GM13977 (cell line): ENCODE measurements at regions not wholly inside any gene's neighbourhood (a gene's known extent, or its start where the extent isn't known, plus 50 kb on each side); places are given as distances from the start of the nearest gene placed in this dataset.

ENCODE experiments used
- DNase-seq: peaks from one replicate; pipeline ENCODE4 v3.0.0; 2012; ENCODE audit warnings: low spot score
- CTCF ChIP-seq: IDR thresholded peaks from 2 replicates; pipeline ENCODE4 v1.5.1; 2012; ENCODE audit warnings: mild to moderate bottlenecking, control low read depth; ENCODE audit not compliant: insufficient read depth; ENCODE audit errors: extremely low read depth, missing control alignments
- in situ Hi-C: fragments of 300-500 bp; cut with MboI; formaldehyde crosslinking; loops from one replicate; pipeline ENCODE4 v1.12.0; 2022; ENCODE audit warnings: low sequenced_read_pairs, low pct_unique_long_range_greater_than_20kb, mixed read lengths, inconsistent platforms; ENCODE audit not compliant: unreplicated experiment

DNA sequence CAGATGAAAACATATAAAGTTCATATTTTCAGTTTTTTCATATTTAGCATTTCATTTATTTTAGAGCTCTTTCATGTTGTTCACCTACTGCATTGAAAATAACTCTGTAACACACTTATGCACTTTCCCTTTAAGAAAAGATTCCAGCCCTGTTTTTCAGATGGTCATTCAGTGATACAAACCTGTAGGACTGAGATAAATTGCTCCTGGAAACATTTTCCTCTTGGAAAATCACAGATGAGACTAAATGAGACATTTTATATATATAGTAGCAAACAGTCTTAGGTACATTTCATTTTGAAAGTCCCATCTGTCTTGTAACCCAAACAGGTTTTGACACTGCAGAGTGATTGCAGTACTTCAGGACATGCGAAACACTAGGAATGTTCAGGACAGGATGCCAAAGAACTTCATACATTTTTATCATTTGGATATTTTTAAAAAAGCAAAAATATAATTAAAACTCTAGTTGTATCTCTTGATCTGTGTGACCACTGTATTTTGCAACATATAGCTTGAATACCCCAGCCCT lies 412.4 kb downstream of the MTX2 start:
- in situ Hi-C loops = no loop called here
- no peak for TF ChIP-seq CTCF
- no peak for DNase-seq

GRCh38 chr2:176682278-176682677 lies 413.0 kb downstream of the MTX2 start:
- in situ Hi-C loops = no loop called here
- TF ChIP-seq CTCF = no peak
- DNase-seq = no peak

DNA sequence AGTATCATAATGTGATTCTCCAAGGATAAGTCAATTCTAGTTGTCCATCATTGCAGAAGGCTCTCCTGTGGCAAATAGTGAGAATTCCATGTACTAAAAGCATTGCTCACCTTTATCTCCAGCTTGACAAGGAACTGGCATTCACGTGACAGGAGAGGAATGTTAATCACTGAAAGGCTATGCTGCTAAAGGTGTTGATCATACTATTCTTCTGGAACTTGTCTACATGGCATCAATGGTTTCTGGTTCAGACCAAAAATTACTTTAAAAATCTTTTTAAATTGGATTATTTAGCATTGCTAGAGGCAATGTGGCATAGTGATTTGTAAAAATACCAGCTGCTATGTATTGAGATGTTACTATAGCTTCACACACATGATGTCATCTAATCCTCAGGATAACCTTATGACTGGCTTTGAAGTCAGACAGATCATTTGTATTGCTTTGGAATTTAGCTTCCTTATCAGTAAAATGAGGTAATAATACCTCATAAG lies 414.4 kb downstream of the MTX2 start:
- in situ Hi-C loops = no loop called here
- TF ChIP-seq CTCF = no peak
- DNase-seq = no peak

DNA sequence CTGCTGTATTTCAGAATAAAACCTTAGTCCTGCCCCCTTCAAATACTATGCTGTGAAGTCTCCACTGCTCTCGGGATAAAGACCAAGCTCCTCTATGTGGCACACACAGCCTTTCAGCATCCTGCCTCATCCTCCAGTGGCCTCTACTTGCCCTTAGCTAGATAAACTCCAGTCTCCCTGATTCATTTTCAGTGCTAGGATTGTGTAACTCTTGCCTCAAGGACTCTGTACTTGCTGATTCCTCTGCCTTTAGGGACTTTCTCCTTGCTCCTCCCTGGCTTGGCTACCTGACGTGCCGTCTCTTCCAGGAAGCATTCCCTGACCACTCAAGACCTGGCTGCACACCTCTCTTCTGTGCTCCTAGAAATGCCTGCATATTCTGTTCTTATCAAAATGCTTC lies 416.7 kb downstream of the MTX2 start:
- no peak for DNase-seq
- in situ Hi-C loops = no loop called here
- TF ChIP-seq CTCF = no peak

DNA sequence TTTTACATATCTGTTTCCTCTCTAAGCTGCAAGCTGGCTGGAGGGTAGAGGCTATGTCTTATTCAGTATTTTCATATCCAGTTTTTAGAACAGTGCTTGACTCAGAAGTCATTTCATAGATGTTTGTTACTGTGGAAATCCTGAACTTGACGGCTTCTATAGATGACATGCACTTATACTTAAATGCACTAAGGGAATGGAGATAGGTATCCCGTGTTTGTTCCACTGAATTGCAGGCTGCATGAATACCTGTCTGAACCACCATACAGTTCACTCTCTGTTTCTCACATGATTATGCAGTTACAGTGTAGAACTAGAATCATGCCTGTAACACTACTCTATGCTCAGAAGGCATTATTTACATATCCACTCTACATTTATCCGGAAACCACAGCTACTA lies 417.1 kb downstream of the MTX2 start:
- no peak for DNase-seq
- TF ChIP-seq CTCF = no peak
- in situ Hi-C loops = no loop called here

DNA sequence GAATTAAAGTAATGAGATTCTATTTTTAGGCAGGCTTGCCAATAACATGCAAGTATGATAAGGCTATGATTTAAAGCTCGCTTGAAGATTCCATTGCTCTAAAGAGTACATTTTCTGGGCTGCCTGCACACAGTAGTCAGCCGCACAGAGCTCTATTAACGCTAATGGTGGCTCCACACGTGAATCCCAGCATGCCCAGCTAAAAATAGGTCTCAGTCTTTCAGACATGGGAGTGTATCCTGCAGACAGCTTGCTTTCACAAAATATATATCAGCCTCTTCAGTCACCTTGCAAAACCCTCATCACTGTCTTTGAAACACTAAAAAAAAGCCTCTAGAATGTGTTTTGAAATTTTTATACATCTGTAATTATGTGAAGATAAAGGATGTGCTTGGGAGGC lies 418.1 kb downstream of the MTX2 start:
- DNase-seq = no peak
- in situ Hi-C loops = no loop called here
- TF ChIP-seq CTCF = no peak

GRCh38 chr2:176687944-176688343 lies 418.7 kb downstream of the MTX2 start:
- TF ChIP-seq CTCF = no peak
- in situ Hi-C loops = no loop called here
- no peak for DNase-seq
